Suppressor macrophage (primary cell): ENCODE measurements at regions not wholly inside any gene's neighbourhood (a gene's known extent, or its start where the extent isn't known, plus 50 kb on each side); places are given as distances from the start of the nearest gene placed in this dataset.

Source experiments
- DNase-seq, 4 experiments: peaks; one replicate each; pipeline ENCODE4 v3.0.0-alpha.2; 2020 to 2022

GRCh38 chr13:104473936-104474335, 1407.7 kb upstream of the SLC10A2 start:
- no peak for DNase-seq

- no peak for DNase-seq
Observed at GRCh38 chr13:104466016-104466415, 1399.8 kb upstream of the SLC10A2 start.

- no peak for DNase-seq
Observed at GRCh38 chr13:104461049-104461448, 1394.8 kb upstream of the SLC10A2 start.

GRCh38 chr13:104460554-104460953, 1394.3 kb upstream of the SLC10A2 start:
- DNase-seq: no peak

GRCh38 chr13:104450006-104450405, 1383.8 kb upstream of the SLC10A2 start:
- no peak for DNase-seq

GRCh38 chr13:104447348-104447747, 1381.1 kb upstream of the SLC10A2 start:
- no peak for DNase-seq

- no peak for DNase-seq
Observed at GRCh38 chr13:104442536-104442935, 1376.3 kb upstream of the SLC10A2 start.

GRCh38 chr13:104436555-104436954, 1370.3 kb upstream of the SLC10A2 start:
- DNase-seq: no peak

GRCh38 chr13:104431895-104432294, 1365.7 kb upstream of the SLC10A2 start:
- no peak for DNase-seq

GRCh38 chr13:104426435-104426834, 1360.2 kb upstream of the SLC10A2 start:
- DNase-seq: no peak

GRCh38 chr13:104422668-104423067, 1356.5 kb upstream of the SLC10A2 start:
- DNase-seq: no peak

GRCh38 chr13:104416973-104417372, 1350.8 kb upstream of the SLC10A2 start:
- DNase-seq: no peak

GRCh38 chr13:104414771-104415170, 1348.6 kb upstream of the SLC10A2 start:
- no peak for DNase-seq

- DNase-seq: no peak
Observed at GRCh38 chr13:104414181-104414580, 1348.0 kb upstream of the SLC10A2 start.

GRCh38 chr13:104411141-104411765, 1345.0 kb upstream of the SLC10A2 start:
- DNase-seq: no peak

GRCh38 chr13:104408733-104409132, 1342.5 kb upstream of the SLC10A2 start:
- DNase-seq: no peak

- no peak for DNase-seq
Observed at GRCh38 chr13:104404325-104404724, 1338.1 kb upstream of the SLC10A2 start.

- DNase-seq: no peak
Observed at GRCh38 chr13:104389691-104390090, 1323.5 kb upstream of the SLC10A2 start.

- DNase-seq: no peak
Observed at GRCh38 chr13:104387510-104387909, 1321.3 kb upstream of the SLC10A2 start.

GRCh38 chr13:104385404-104385803, 1319.2 kb upstream of the SLC10A2 start:
- DNase-seq: no peak

GRCh38 chr13:104382951-104383350, 1316.7 kb upstream of the SLC10A2 start:
- no peak for DNase-seq

- no peak for DNase-seq
Observed at GRCh38 chr13:104376588-104376987, 1310.4 kb upstream of the SLC10A2 start.

- no peak for DNase-seq
Observed at GRCh38 chr13:104375614-104376013, 1309.4 kb upstream of the SLC10A2 start.

- DNase-seq: no peak
Observed at GRCh38 chr13:104372095-104372655, 1306.0 kb upstream of the SLC10A2 start.

- DNase-seq: no peak
Observed at GRCh38 chr13:104365430-104365829, 1299.2 kb upstream of the SLC10A2 start.
